Skeletal muscle satellite cell (primary cell): ENCODE measurements at regions not wholly inside any gene's neighbourhood (a gene's known extent, or its start where the extent isn't known, plus 50 kb on each side); places are given as distances from the start of the nearest gene placed in this dataset.

Source experiments
- H3K27me3 ChIP-seq: 2 replicates; pipeline ENCODE4 v1.7.0; 2013; ENCODE audit warnings: low read length; ENCODE audit not compliant: control insufficient read depth, insufficient read depth
- H3K36me3 ChIP-seq: 2 replicates; pipeline ENCODE4 v1.7.0; 2013; ENCODE audit warnings: mild to moderate bottlenecking, control low read depth, low read length; ENCODE audit not compliant: insufficient read depth
- H3K4me1 ChIP-seq: 2 replicates; pipeline ENCODE4 v1.7.0; 2013; ENCODE audit warnings: low read length; ENCODE audit not compliant: control insufficient read depth, insufficient read depth
- H3K4me2 ChIP-seq: 2 replicates; pipeline ENCODE4 v1.7.0; 2013; ENCODE audit warnings: mild to moderate bottlenecking, low read length
- H3K4me3 ChIP-seq: 2 replicates; pipeline ENCODE4 v1.7.0; 2013; ENCODE audit warnings: low read length
- H3K9ac ChIP-seq: 2 replicates; pipeline ENCODE4 v1.7.0; 2013; ENCODE audit warnings: mild to moderate bottlenecking, low read depth, low read length, moderate library complexity
- H3K9me3 ChIP-seq: replicated peaks from 2 replicates; pipeline ENCODE4 v1.7.0; 2013; ENCODE audit warnings: mild to moderate bottlenecking, control low read depth, low read length

DNA sequence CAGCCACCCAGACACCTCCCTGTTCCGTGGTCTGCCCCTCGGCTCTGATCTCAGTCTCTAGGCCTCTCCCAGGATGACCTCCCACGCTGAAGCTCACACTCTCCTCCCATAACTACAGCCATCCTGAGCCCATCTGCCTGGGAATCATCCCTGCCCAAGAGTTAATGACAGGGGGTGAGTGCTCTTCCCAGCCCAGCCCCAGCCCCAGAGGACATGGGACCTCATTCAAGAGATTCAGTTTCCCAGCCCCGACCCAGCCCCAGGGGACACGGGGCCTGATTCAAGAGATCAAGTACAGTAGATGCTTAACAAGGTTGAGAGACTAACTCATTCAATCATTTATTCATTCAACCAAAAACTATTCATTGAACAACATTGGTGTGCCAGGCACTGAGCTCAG is 272.0 kb downstream of the XXYLT1 start:
- Histone ChIP-seq H3K4me2 (no peak overlapping the region), H3K36me3 (no peaks in the 10 kb centered on the region), H3K9ac (no peak overlapping the region), H3K4me1 (no peaks in the 10 kb centered on the region), H3K4me3 (no peak overlapping the region), H3K9me3 (no peaks in the 10 kb centered on the region), H3K27me3 (peaks cover 77% of the 10 kb centered on the region)

DNA sequence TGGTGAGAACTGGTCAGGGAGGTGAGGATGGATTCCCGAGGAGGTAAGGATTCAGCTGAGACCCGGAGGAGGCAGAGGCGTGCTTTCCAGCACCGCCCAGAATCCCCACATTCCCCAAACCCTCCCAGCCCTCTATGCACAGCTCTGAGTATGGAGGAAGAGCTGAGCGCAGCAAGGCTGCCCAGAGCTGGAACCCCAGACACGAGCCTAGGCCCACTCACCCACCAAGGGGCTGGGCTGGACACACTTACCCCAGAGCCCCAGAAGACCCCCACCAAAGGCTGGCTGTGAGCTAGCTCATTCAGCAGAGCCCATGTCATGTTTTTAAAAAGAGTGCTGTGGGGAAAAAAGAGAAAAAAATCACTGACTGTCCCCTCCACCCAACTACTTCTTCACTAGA is 271.5 kb downstream of the XXYLT1 start:
- no peaks in the 10 kb centered on the region for H3K36me3 ChIP-seq
- no peak overlapping the region for H3K4me3 ChIP-seq
- no peaks in the 10 kb centered on the region for H3K4me1 ChIP-seq
- H3K9ac ChIP-seq, result no peak overlapping the region
- peaks cover 80% of the 10 kb centered on the region for H3K27me3 ChIP-seq
- no peaks in the 10 kb centered on the region for H3K9me3 ChIP-seq
- H3K4me2 ChIP-seq, result no peak overlapping the region

- peaks cover 78% of the 10 kb centered on the region for H3K27me3 ChIP-seq
- no peaks in the 10 kb centered on the region for H3K9me3 ChIP-seq
- H3K4me3 ChIP-seq, result no peak overlapping the region
- no peak overlapping the region for H3K4me2 ChIP-seq
- H3K36me3 ChIP-seq, result no peaks in the 10 kb centered on the region
- no peak overlapping the region for H3K9ac ChIP-seq
- no peaks in the 10 kb centered on the region for H3K4me1 ChIP-seq
These were observed 269.7 kb downstream of the XXYLT1 start for GRCh38 chr3:195001261-195001660.

- no peak overlapping the region for H3K9ac ChIP-seq
- no peaks in the 10 kb centered on the region for H3K4me1 ChIP-seq
- no peaks in the 10 kb centered on the region for H3K36me3 ChIP-seq
- no peak overlapping the region for H3K4me3 ChIP-seq
- no peak overlapping the region for H3K4me2 ChIP-seq
- peaks cover 80% of the 10 kb centered on the region for H3K27me3 ChIP-seq
- H3K9me3 ChIP-seq, result no peaks in the 10 kb centered on the region
These were observed 268.7 kb downstream of the XXYLT1 start for GRCh38 chr3:195001961-195002861.

DNA sequence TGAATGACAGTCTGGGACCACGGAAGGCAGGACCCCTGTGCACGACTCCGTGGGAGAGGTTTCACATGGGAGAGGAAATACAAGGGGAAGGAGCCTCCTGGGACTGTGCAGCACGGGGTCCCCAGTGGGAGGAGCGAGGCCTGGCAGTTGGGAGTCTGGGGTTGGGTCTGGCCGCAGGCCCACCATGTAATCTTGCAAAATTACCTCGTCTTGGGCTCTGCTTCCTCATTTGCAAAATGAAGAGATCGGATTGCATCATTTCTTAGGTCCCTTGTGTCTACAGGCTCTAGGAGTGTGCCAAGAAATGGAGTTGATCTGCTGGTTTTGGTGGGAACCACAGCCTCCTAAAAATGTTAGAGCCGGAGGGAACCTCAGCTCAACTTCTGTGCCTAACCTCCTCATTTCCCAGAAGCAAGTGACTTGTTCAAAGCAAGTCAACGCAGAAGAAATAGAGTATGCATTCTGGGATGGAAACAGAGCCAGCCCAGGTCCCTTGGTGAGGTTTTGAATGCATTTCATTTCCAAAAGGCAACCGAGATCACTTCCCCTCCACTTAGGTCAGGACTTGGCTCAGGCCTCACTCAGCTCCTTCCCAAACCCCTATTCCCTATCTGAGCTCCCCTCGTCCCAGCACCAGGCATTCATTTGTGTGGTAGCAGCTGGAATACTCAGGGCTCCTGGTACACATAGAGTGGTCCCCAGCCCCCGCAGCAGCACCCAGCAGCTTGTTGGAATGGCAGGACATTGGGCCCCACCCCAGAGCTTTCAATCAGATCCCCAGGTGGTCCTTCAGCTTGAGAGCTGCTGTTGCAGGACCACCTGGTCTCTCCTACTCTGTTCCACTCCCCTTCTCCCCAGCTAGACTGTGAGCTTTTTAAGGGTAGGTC is 267.7 kb downstream of the XXYLT1 start:
- Histone ChIP-seq H3K9ac (no peak overlapping the region), H3K4me2 (no peak overlapping the region), H3K4me1 (no peaks in the 10 kb centered on the region), H3K9me3 (no peaks in the 10 kb centered on the region), H3K36me3 (no peaks in the 10 kb centered on the region), H3K4me3 (no peak overlapping the region), H3K27me3 (peaks cover 88% of the 10 kb centered on the region)

DNA sequence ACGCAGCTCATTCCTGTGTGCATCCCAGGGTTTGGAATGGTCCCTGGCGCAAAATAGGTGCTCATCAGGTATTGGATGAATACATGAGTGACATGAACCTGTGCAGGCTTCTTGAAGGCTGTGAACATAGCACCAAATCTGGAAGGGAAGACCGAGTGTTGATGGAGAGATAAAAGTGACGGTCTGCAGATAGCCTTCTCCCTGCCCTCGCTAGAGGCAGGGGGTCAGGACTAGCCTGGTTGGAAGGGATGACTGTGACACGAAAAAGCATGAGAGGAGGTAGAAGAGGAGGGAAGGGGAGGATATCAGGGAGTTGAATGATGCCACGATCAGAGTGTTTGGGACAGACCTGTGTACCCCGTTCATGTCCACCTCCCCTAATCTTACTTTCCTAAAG is 267.1 kb downstream of the XXYLT1 start:
- Histone ChIP-seq H3K4me3 (no peak overlapping the region), H3K4me1 (no peaks in the 10 kb centered on the region), H3K27me3 (peaks cover 86% of the 10 kb centered on the region)

GRCh38 chr3:195004512-195005250 is 266.3 kb downstream of the XXYLT1 start:
- H3K4me1 ChIP-seq, result no peaks in the 10 kb centered on the region
- no peaks in the 10 kb centered on the region for H3K36me3 ChIP-seq
- H3K27me3 ChIP-seq, result peaks cover 85% of the 10 kb centered on the region
- no peaks in the 10 kb centered on the region for H3K9me3 ChIP-seq
- H3K4me2 ChIP-seq, result no peak overlapping the region
- H3K4me3 ChIP-seq, result no peak overlapping the region
- no peak overlapping the region for H3K9ac ChIP-seq

More for the DNA sequence above, 267.1 kb downstream of the XXYLT1 start:
- Histone ChIP-seq H3K36me3 (no peaks in the 10 kb centered on the region), H3K9me3 (no peaks in the 10 kb centered on the region), H3K9ac (no peak overlapping the region), H3K4me2 (no peak overlapping the region)

DNA sequence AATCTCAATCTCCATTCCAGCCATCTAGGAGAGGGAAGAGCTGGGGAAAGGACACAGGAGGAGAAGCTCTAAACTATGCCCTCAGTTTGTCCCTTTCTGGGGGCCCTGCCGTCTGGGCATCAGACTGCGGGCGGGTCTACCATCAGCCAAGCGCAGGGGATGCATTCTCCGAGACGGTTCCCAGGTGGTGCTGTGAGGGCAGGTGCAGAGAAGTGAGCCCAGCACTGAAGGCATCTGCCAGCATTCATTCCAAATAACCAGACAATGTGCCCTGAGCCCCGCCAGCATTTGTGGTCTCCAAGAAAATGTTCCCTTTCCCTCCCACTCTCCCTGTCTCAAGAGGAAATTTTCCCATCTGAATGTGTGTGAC is 265.7 kb downstream of the XXYLT1 start:
- no peak overlapping the region for H3K4me3 ChIP-seq
- H3K4me1 ChIP-seq, result no peaks in the 10 kb centered on the region
- H3K9me3 ChIP-seq, result no peaks in the 10 kb centered on the region
- H3K27me3 ChIP-seq, result peaks cover 81% of the 10 kb centered on the region
- no peak overlapping the region for H3K4me2 ChIP-seq
- H3K9ac ChIP-seq, result no peak overlapping the region
- no peaks in the 10 kb centered on the region for H3K36me3 ChIP-seq

DNA sequence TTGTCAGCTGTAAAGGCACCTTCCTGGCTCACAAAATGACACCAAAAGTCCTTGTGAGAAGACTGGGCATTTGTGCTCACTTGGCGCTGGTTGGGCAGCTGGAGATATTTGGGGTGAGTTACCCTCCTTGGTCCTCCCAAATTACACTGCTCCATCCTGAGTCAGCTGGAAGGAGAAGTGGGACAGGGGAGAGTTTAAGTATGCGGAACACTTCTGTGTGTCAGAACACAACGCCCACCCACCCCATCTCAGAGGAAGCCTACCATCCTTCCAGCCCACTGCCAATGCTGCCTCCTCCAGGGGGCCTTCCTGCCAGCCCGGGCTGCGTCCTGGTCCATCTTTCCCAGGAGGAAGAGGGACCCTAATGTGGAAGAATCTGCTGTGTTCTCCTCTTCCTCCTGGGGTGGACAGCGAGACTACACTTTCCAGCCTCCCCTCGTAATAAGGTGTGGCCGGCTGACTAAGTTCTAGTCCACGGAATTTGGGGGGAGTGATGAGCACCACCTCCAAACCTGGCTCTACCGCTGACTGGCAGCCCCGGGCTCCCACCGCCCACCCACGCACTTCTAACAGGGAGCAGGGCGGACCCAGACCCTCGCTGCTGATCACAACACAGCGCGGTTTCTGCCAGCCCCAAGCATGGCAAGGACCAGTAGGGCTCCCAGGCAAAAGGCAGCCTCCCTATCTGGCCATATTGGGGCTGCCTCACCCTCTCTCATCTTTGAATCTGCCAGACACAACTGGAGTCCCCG is 265.0 kb downstream of the XXYLT1 start:
- Histone ChIP-seq H3K27me3 (peaks cover 80% of the 10 kb centered on the region), H3K9ac (no peak overlapping the region), H3K4me1 (no peaks in the 10 kb centered on the region)

DNA sequence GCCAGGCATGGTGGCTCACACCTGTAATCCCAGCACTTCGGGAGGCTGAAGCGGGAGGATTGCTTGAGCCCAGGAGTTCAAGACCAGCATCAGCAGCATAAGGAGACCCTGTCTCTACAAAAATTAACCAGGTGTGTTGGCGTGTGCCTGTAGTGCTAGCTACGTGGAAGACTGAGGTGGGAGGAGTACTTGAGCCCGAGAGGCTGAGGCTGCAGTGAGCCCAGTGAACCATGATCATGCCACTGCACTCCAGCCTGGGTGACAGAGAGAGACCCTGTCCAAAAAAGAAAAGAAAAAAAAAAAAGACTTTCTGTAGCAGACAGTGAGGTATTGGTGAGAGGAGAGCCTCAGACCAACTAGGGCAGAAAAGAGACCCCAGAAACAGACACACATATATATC is 263.8 kb downstream of the XXYLT1 start:
- peaks cover 75% of the 10 kb centered on the region for H3K27me3 ChIP-seq
- H3K4me3 ChIP-seq, result no peak overlapping the region
- H3K4me1 ChIP-seq, result no peaks in the 10 kb centered on the region
- no peaks in the 10 kb centered on the region for H3K9me3 ChIP-seq
- H3K9ac ChIP-seq, result no peak overlapping the region
- H3K4me2 ChIP-seq, result no peak overlapping the region
- no peaks in the 10 kb centered on the region for H3K36me3 ChIP-seq

More for the DNA sequence above, 265.0 kb downstream of the XXYLT1 start:
- Histone ChIP-seq H3K4me2 (no peak overlapping the region), H3K9me3 (no peaks in the 10 kb centered on the region), H3K36me3 (no peaks in the 10 kb centered on the region), H3K4me3 (no peak overlapping the region)
